Peyer's patch (tissue), 4 donors: ENCODE measurements at regions not wholly inside any gene's neighbourhood (a gene's known extent, or its start where the extent isn't known, plus 50 kb on each side); places are given as distances from the start of the nearest gene placed in this dataset.

Source experiments
- DNase-seq, 3 donors: peaks; one replicate each; pipeline ENCODE4 v3.0.0-alpha.2; 2017 to 2019
- H3K27ac ChIP-seq, 4 donors: fragments of 200-600 bp; sonication (generic); one replicate each; pipeline ENCODE4 v1.5.1; 2016 to 2019
- H3K27me3 ChIP-seq, 2 donors: fragments of 200-600 bp; sonication (generic); one replicate each; pipeline ENCODE4 v1.5.1; 2019
- H3K36me3 ChIP-seq, 3 donors: fragments of 200-600 bp; sonication (generic); one replicate each; pipeline ENCODE4 v1.5.1; 2016 to 2019
- H3K4me1 ChIP-seq, 4 donors: fragments of 200-600 bp; sonication (generic); one replicate each; pipeline ENCODE4 v1.5.1; 2016 to 2019
- H3K4me3 ChIP-seq, 4 donors: fragments of 200-600 bp; sonication (generic); 1 replicate in 3 of 4; 2 replicates in 1 of 4; pipeline ENCODE4 v1.5.1; 2016 to 2019; ENCODE audit warnings: mild to moderate bottlenecking in 1 of 4
- H3K9me3 ChIP-seq, 4 donors: fragments of 200-600 bp; sonication (generic); one replicate each; pipeline ENCODE4 v1.5.1; 2016 to 2019; ENCODE audit warnings: mild to moderate bottlenecking in 1 of 4
- POLR2A ChIP-seq, 2 donors: fragments of 450-650 bp; IDR thresholded peaks; one replicate each; pipeline ENCODE4 v1.5.1; 2017; ENCODE audit warnings: antibody characterized with exemption in 2 of 2, mild to moderate bottlenecking in 2 of 2, moderate library complexity in 2 of 2
- TF ChIP-seq, protein P1 (sequence below), 6 experiments: fragments of 450-650 bp in 4 of 6; fragments of 200-600 bp in 2 of 6; sonication (generic) in 1 of 6; IDR thresholded peaks; one replicate each; pipeline ENCODE4 v1.5.1; 2017 to 2019; ENCODE audit warnings: antibody characterized with exemption in 6 of 6, mild to moderate bottlenecking in 3 of 6, moderate library complexity in 1 of 6

DNA sequence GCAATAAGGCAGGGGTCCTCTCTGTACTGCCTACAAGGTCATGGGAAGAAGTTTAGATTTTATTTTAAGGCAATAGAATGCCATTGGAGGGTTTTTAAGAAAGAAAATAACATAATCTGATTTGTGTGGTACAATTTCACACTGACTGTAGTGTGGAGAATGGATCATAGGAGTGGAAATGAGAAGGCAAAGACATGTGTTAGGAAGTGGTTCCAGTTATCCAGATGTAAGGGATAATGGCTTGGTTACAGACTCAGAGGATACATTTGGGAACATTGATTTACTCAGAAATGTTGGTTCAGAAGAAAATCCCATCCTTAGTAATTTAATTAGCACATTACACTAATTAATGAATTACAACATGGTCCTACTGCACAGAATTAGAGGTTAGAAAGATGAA lies 788.2 kb downstream of the SLITRK5 start:
- DNase-seq, result no peak
- no peaks in the 10 kb centered on the region for H3K4me1 ChIP-seq
- H3K27ac ChIP-seq, result no peak overlapping the region
- no peak overlapping the region for H3K4me3 ChIP-seq
- TF ChIP-seq, protein P1, sequence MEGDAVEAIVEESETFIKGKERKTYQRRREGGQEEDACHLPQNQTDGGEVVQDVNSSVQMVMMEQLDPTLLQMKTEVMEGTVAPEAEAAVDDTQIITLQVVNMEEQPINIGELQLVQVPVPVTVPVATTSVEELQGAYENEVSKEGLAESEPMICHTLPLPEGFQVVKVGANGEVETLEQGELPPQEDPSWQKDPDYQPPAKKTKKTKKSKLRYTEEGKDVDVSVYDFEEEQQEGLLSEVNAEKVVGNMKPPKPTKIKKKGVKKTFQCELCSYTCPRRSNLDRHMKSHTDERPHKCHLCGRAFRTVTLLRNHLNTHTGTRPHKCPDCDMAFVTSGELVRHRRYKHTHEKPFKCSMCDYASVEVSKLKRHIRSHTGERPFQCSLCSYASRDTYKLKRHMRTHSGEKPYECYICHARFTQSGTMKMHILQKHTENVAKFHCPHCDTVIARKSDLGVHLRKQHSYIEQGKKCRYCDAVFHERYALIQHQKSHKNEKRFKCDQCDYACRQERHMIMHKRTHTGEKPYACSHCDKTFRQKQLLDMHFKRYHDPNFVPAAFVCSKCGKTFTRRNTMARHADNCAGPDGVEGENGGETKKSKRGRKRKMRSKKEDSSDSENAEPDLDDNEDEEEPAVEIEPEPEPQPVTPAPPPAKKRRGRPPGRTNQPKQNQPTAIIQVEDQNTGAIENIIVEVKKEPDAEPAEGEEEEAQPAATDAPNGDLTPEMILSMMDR (IDR thresholded peaks at IDR 0.05), result no peak
- no peak for TF ChIP-seq POLR2A (IDR thresholded peaks at IDR 0.05)
- H3K27me3 ChIP-seq, result no peaks in the 10 kb centered on the region
- H3K9me3 ChIP-seq, result no peaks in the 10 kb centered on the region
- H3K36me3 ChIP-seq, result no peaks in the 10 kb centered on the region

DNA sequence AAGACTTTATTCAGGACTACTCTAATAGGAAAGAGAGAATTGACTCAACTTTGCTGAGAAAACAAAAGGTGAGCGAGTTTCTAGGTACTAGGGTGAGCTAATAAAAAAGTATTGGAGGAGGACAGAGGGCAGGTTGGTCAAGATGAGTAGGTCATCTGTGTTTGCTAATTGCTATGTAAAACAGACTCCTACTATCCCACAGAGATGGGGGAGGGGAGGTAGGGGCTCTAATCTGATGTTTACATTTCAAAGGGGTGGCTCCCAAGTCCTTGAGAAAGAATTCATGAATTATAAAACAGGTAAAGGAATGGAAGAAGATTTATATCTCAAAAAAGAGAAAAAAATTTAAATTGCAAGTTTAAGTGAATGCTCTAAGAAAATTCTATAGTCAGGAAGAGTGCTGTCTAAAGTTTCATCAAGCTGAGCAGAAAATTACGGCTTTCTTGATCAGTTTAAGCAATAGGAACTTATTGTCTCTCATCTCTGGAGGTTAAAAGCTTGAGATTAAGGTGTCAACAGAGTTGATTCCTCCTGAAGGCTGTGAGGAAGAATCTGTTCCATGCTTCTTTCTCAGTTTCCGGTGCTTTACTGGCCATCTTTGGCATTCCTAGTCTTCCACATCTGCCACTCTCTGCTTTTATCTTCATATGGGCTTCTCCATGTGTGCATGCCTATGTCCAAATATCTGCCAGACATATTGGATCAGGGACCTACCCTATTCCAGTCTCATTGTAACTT lies 790.3 kb downstream of the SLITRK5 start:
- no peaks in the 10 kb centered on the region for H3K4me1 ChIP-seq
- no peak overlapping the region for H3K27ac ChIP-seq
- no peaks in the 10 kb centered on the region for H3K36me3 ChIP-seq
- TF ChIP-seq POLR2A (IDR thresholded peaks at IDR 0.05), result no peak
- TF ChIP-seq, protein P1 (IDR thresholded peaks at IDR 0.05), result no peak
- H3K9me3 ChIP-seq, result no peaks in the 10 kb centered on the region
- H3K4me3 ChIP-seq, result no peak overlapping the region
- DNase-seq, result no peak
- H3K27me3 ChIP-seq, result no peaks in the 10 kb centered on the region

DNA sequence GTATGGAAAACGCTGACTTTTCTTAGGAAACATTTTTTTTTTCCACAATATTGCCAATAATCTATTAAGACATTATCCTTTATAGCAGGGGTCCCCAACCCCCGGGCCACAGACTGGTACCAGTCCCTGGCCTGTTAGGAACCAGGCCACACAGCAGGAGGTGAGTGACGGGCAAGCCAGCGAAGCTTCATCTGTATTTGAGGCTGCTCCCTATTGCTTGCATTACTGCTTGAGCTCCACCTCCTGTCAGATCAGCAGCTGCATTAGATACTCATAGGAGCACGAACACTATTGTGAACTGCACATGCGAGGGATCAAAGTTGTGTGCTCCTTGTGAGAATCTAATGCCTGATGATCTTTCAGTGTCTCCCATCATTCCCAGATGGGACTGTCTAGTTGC lies 793.7 kb downstream of the SLITRK5 start:
- Histone ChIP-seq H3K9me3 (no peaks in the 10 kb centered on the region), H3K27ac (no peak overlapping the region), H3K36me3 (no peaks in the 10 kb centered on the region), H3K4me3 (no peak overlapping the region), H3K27me3 (no peaks in the 10 kb centered on the region), H3K4me1 (no peaks in the 10 kb centered on the region)
- TF ChIP-seq, protein P1 (IDR thresholded peaks at IDR 0.05), result no peak
- TF ChIP-seq POLR2A (IDR thresholded peaks at IDR 0.05), result no peak
- DNase-seq, result no peak

DNA sequence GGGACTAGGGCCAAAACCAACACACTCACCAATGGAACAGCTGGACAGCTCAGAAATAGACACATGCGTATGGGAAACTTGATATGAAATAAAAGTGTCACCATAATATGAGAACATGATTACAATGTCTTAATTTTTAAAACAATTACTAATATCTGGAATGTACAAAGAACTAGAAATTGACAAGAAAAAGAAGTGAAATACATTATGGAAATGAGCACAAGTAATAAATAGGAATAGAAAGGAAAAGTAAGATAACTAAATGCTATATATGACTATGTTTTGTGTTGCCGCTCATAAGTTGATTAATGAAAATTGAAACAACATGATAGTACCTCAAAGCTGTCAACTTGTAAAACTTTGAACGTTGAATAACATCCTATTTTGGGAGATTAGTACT lies 801.1 kb downstream of the SLITRK5 start:
- no peak for DNase-seq
- H3K27ac ChIP-seq, result no peak overlapping the region
- H3K9me3 ChIP-seq, result no peaks in the 10 kb centered on the region
- no peaks in the 10 kb centered on the region for H3K36me3 ChIP-seq
- H3K4me1 ChIP-seq, result no peaks in the 10 kb centered on the region
- TF ChIP-seq, protein P1 (IDR thresholded peaks at IDR 0.05), result no peak
- TF ChIP-seq POLR2A (IDR thresholded peaks at IDR 0.05), result no peak
- no peaks in the 10 kb centered on the region for H3K27me3 ChIP-seq
- H3K4me3 ChIP-seq, result no peak overlapping the region

DNA sequence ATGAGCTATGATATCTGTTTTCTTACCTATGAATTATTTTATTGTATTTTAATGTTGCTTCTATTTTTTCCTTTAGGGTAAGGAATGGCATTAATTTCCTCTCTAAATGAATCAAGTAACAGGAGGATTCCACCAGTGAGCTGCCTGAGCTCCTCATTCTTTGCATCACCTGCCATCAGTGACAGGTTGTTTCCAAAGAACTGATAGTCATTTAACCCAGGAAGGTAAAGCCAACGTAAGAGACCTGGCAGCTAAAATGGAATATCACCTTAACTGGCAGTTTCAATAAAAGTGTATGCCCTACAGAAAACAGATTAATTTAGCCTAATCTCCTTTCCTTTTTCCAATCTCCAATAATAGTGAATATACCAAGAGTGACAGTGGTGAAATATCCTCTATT lies 812.0 kb downstream of the SLITRK5 start:
- no peak overlapping the region for H3K4me3 ChIP-seq
- no peaks in the 10 kb centered on the region for H3K9me3 ChIP-seq
- no peaks in the 10 kb centered on the region for H3K4me1 ChIP-seq
- no peak overlapping the region for H3K27ac ChIP-seq
- no peaks in the 10 kb centered on the region for H3K27me3 ChIP-seq
- DNase-seq, result no peak
- H3K36me3 ChIP-seq, result no peaks in the 10 kb centered on the region
- TF ChIP-seq, protein P1 (IDR thresholded peaks at IDR 0.05), result no peak
- no peak for TF ChIP-seq POLR2A (IDR thresholded peaks at IDR 0.05)
